ENCODE measurements at regions not wholly inside any gene's neighbourhood (a gene's known extent, or its start where the extent isn't known, plus 50 kb on each side); places are given as distances from the start of the nearest gene placed in this dataset.

DNA sequence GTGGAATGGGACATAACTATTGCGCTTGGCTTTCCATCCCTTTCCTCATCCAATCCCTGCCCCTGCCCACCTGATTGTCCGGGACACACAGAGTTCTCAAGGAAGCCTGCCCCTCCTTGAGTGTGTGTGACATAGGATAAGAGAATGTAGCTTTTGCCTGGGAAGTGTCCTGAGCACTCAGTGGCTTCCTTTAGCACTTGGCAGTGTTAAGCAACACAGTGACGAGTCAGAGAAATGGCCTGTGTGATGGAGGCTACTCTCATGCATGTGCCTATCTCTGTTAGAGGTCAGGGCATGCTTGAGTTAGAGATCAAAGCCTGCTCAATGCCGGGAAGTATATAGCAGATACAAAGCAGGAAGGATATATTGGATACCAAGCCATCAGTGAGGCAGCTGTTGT, 289.5 kb downstream of the SIPA1L2 start:
- TF ChIP-seq POLR2A (IDR thresholded peaks at IDR 0.05), result no peak
- TF ChIP-seq, protein P1, sequence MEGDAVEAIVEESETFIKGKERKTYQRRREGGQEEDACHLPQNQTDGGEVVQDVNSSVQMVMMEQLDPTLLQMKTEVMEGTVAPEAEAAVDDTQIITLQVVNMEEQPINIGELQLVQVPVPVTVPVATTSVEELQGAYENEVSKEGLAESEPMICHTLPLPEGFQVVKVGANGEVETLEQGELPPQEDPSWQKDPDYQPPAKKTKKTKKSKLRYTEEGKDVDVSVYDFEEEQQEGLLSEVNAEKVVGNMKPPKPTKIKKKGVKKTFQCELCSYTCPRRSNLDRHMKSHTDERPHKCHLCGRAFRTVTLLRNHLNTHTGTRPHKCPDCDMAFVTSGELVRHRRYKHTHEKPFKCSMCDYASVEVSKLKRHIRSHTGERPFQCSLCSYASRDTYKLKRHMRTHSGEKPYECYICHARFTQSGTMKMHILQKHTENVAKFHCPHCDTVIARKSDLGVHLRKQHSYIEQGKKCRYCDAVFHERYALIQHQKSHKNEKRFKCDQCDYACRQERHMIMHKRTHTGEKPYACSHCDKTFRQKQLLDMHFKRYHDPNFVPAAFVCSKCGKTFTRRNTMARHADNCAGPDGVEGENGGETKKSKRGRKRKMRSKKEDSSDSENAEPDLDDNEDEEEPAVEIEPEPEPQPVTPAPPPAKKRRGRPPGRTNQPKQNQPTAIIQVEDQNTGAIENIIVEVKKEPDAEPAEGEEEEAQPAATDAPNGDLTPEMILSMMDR (IDR thresholded peaks at IDR 0.05), result no peak
